HCT116 (cell line): ENCODE measurements at regions not wholly inside any gene's neighbourhood (a gene's known extent, or its start where the extent isn't known, plus 50 kb on each side); places are given as distances from the start of the nearest gene placed in this dataset.

ENCODE experiments used
- ATAC-seq: fragments of 200-7000 bp; cut with Tn5 transposase; 2 replicates; pipeline ENCODE4 v1.9.1; 2020; ENCODE audit warnings: mild to moderate bottlenecking, moderate library complexity
- BruUV-seq: library from RNA; stranded (reverse); fragments of 400-500 nt; replicated peaks from 2 replicates; lab custom pipeline; 2021; lab: Mats Ljungman, UMichigan
- CTCF ChIA-PET: fragments of 300-600 bp; sonication (Branson Sonifier 250); formaldehyde crosslinking; loops from one replicate; lab custom pipeline; 2021; ENCODE audit warnings: antibody characterized with exemption; lab: Charles Lee
- POLR2A ChIA-PET: fragments of 300-600, 350-600 bp; sonication (Branson Sonifier 250); formaldehyde crosslinking; loops from one replicate; lab custom pipeline; 2021; ENCODE audit warnings: antibody characterized with exemption; lab: Charles Lee
- RAD21 ChIA-PET, 2 experiments: fragments of 300-600 bp; sonication (Branson Sonifier 250); formaldehyde crosslinking; loops; one replicate each; lab custom pipeline; 2023; ENCODE audit warnings: low total read pairs in 2 of 2; ENCODE audit not compliant: uncharacterized antibody in 2 of 2, unreplicated experiment in 2 of 2, low non-redundant PET in 1 of 2; lab: Charles Lee
- DNase-seq: peaks from one replicate; pipeline ENCODE4 v3.0.0-alpha.2; 2010; ENCODE audit warnings: low read depth, low spot score
- H2AFZ ChIP-seq: fragments of 200-600 bp; shearing (Covaris generic), sonication (generic); 2 replicates; pipeline ENCODE4 v1.6.1; 2017; ENCODE audit warnings: low read depth, mixed run types, mixed read lengths, antibody characterized with exemption, low read length; ENCODE audit not compliant: poor library complexity, severe bottlenecking
- H3K27ac ChIP-seq: 2 replicates; pipeline ENCODE4 v1.5.1; 2012; ENCODE audit warnings: low read depth, low read length
- H3K27me3 ChIP-seq: fragments of 200-600 bp; sonication (generic); 2 replicates; pipeline ENCODE4 v1.6.1; 2016; ENCODE audit warnings: mixed run types, low read length, mixed read lengths; ENCODE audit not compliant: insufficient read depth
- H3K36me3 ChIP-seq, 2 experiments: fragments of 200-500 bp in 1 of 2; fragments of 200-600 bp in 1 of 2; sonication (Bioruptor generic) in 1 of 2; sonication (generic) in 1 of 2; 2 replicates each; pipeline versions ENCODE4 v1.5.1 to v1.6.1; 2014 to 2016; ENCODE audit warnings: low read length in 2 of 2, inconsistent platforms in 1 of 2, mixed read lengths in 1 of 2, mixed run types in 1 of 2; ENCODE audit not compliant: insufficient read depth in 2 of 2, control insufficient read depth in 1 of 2
- H3K4me1 ChIP-seq, 2 experiments: fragments of 200-600 bp in 1 of 2; sonication (generic) in 1 of 2; 2 replicates each; pipeline versions ENCODE4 v1.5.1 to v1.6.1; 2012 to 2017; ENCODE audit warnings: low read length in 2 of 2, inconsistent platforms in 1 of 2, mild to moderate bottlenecking in 1 of 2, mixed read lengths in 1 of 2, mixed run types in 1 of 2, moderate library complexity in 1 of 2; ENCODE audit not compliant: insufficient read depth in 2 of 2, control insufficient read depth in 1 of 2
- H3K4me2 ChIP-seq: fragments of 200-600 bp; sonication (generic); 2 replicates; pipeline ENCODE4 v1.6.1; 2017; ENCODE audit warnings: mixed run types, low read length, mixed read lengths
- H3K4me3 ChIP-seq, 2 experiments: fragments of 200-600 bp in 1 of 2; sonication (generic) in 1 of 2; replicated peaks in 1 of 2; 2 replicates each; pipeline ENCODE4 v1.5.1; 2011 to 2016; ENCODE audit warnings: low read length in 2 of 2, control low read depth in 1 of 2, low read depth in 1 of 2, mild to moderate bottlenecking in 1 of 2, mixed read lengths in 1 of 2, mixed run types in 1 of 2
- H3K79me2 ChIP-seq: fragments of 200-600 bp; sonication (generic); 2 replicates; pipeline ENCODE4 v1.6.1; 2017; ENCODE audit warnings: mild to moderate bottlenecking, mixed run types, low read length, moderate library complexity, mixed read lengths; ENCODE audit not compliant: insufficient read depth
- H3K9ac ChIP-seq: fragments of 200-600 bp; sonication (generic); 2 replicates; pipeline ENCODE4 v1.6.1; 2016; ENCODE audit warnings: low read length, mixed read lengths
- H3K9me2 ChIP-seq: fragments of 200-600 bp; sonication (generic), shearing (Covaris generic); 2 replicates; pipeline ENCODE4 v1.6.1; 2017; ENCODE audit warnings: mixed run types, mild to moderate bottlenecking, moderate library complexity; ENCODE audit not compliant: insufficient read depth
- H3K9me3 ChIP-seq, 2 experiments: fragments of 200-500 bp in 1 of 2; fragments of 200-600 bp in 1 of 2; sonication (Bioruptor generic) in 1 of 2; sonication (generic) in 1 of 2; 2 replicates each; pipeline ENCODE4 v1.6.1; 2014 to 2017; ENCODE audit warnings: low read length in 2 of 2, mixed read lengths in 2 of 2, inconsistent platforms in 1 of 2, low read depth in 1 of 2, mild to moderate bottlenecking in 1 of 2, mixed run types in 1 of 2, moderate library complexity in 1 of 2; ENCODE audit not compliant: control insufficient read depth in 1 of 2, insufficient read depth in 1 of 2
- H4K20me1 ChIP-seq: fragments of 200-600 bp; sonication (generic), shearing (Covaris generic); 2 replicates; pipeline ENCODE4 v1.6.1; 2017; ENCODE audit warnings: mixed run types, mild to moderate bottlenecking, moderate library complexity; ENCODE audit not compliant: insufficient read depth
- EGR1 ChIP-seq: IDR thresholded peaks from 2 replicates; pipeline ENCODE4 v1.6.1; 2012; ENCODE audit warnings: low read depth
- EZH2 ChIP-seq: fragments of 200-600 bp; sonication (generic); IDR thresholded peaks from 2 replicates; pipeline ENCODE4 v1.6.1; 2017; ENCODE audit warnings: antibody characterized with exemption, mixed run types
- EZH2phosphoT487 ChIP-seq: fragments of 200-600 bp; IDR thresholded peaks from 2 replicates; pipeline ENCODE4 v1.6.1; 2018; ENCODE audit warnings: antibody characterized with exemption, borderline replicate concordance
- FOSL1 ChIP-seq: IDR thresholded peaks from 2 replicates; pipeline ENCODE4 v1.6.1; 2012; ENCODE audit warnings: low read depth
- JUND ChIP-seq: IDR thresholded peaks from 2 replicates; pipeline ENCODE4 v1.6.1; 2012
- POLR2A ChIP-seq: IDR thresholded peaks from 2 replicates; pipeline ENCODE4 v1.7.0; 2011; ENCODE audit warnings: borderline replicate concordance; ENCODE audit not compliant: insufficient read depth, insufficient read length; ENCODE audit errors: extremely low read depth
- POLR2AphosphoS5 ChIP-seq: IDR thresholded peaks from 2 replicates; pipeline ENCODE4 v1.6.1; 2011; ENCODE audit warnings: mild to moderate bottlenecking, low read depth, low read length, moderate library complexity
- SRF ChIP-seq: IDR thresholded peaks from 2 replicates; pipeline ENCODE4 v1.6.1; 2012; ENCODE audit warnings: low read depth
- TCF7L2 ChIP-seq: IDR thresholded peaks from 2 replicates; pipeline ENCODE4 v1.7.0; 2011; ENCODE audit warnings: borderline replicate concordance, inconsistent platforms; ENCODE audit not compliant: insufficient read depth, insufficient read length; ENCODE audit errors: extremely low read depth
- intact Hi-C: fragments of 100-400 bp; cut with micrococcal nuclease; formaldehyde crosslinking; loops from 2 replicates; pipeline ENCODE4 v1.10.0; 2022
- TF ChIP-seq, protein P1 (sequence below): IDR thresholded peaks from 2 replicates; pipeline ENCODE4 v1.6.1; 2012; ENCODE audit warnings: low read depth
- TF ChIP-seq, protein P2 (sequence below), 3 experiments: fragments of 200-600 bp in 1 of 3; sonication (generic) in 1 of 3; IDR thresholded peaks in 2 of 3; conservative IDR thresholded peaks in 1 of 3; 2 replicates each; pipeline ENCODE4 v1.5.1; 2012 to 2017; ENCODE audit warnings: low read depth in 2 of 3, low read length in 2 of 3, antibody characterized with exemption in 1 of 3, borderline replicate concordance in 1 of 3, control low read depth in 1 of 3, mild to moderate bottlenecking in 1 of 3, mixed read lengths in 1 of 3, mixed run types in 1 of 3, moderate library complexity in 1 of 3; ENCODE audit not compliant: insufficient read depth in 1 of 3
- TF ChIP-seq, protein P3 (sequence below): IDR thresholded peaks from 2 replicates; pipeline ENCODE4 v1.6.1; 2012

DNA sequence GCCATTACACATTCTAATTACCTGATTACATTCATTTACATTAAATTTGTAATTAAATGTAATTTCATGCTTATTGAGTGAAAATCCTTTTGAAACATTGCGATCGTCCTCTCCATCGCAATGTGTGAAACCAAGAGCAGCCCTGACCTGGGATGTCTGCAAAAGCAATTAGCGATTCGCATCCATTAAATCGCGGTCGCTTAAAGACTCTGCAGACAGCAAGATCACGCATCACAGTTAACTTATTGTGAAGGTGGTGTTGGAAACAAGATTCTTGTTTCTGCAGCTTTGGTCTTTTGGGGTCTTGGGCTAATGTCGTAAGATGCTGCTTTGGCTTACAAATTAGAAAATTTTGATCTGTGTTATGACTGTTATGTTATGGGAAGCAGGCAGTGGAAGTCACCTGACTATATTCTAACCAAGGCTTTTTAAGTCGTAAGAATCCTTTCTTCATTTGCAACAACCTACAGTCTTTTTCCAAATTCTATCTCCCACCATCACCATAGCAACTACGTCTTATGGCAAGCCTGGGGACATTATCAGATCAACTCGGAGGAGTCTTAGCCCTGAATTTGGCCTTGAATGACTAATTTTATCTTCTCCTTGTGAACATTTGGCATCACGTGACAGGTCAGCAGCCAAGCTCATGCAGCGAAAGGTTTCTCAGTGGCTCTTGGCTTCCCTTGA lies 142.8 kb upstream of the SOX1 start:
- TF ChIP-seq, protein P1, sequence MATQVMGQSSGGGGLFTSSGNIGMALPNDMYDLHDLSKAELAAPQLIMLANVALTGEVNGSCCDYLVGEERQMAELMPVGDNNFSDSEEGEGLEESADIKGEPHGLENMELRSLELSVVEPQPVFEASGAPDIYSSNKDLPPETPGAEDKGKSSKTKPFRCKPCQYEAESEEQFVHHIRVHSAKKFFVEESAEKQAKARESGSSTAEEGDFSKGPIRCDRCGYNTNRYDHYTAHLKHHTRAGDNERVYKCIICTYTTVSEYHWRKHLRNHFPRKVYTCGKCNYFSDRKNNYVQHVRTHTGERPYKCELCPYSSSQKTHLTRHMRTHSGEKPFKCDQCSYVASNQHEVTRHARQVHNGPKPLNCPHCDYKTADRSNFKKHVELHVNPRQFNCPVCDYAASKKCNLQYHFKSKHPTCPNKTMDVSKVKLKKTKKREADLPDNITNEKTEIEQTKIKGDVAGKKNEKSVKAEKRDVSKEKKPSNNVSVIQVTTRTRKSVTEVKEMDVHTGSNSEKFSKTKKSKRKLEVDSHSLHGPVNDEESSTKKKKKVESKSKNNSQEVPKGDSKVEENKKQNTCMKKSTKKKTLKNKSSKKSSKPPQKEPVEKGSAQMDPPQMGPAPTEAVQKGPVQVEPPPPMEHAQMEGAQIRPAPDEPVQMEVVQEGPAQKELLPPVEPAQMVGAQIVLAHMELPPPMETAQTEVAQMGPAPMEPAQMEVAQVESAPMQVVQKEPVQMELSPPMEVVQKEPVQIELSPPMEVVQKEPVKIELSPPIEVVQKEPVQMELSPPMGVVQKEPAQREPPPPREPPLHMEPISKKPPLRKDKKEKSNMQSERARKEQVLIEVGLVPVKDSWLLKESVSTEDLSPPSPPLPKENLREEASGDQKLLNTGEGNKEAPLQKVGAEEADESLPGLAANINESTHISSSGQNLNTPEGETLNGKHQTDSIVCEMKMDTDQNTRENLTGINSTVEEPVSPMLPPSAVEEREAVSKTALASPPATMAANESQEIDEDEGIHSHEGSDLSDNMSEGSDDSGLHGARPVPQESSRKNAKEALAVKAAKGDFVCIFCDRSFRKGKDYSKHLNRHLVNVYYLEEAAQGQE, result no peak
- TF ChIP-seq POLR2A (no peak), POLR2AphosphoS5 (no peak), JUND (no peak), EGR1 (no peak), EZH2 (no peak), EZH2phosphoT487 (no peak), SRF (no peak), FOSL1 (no peak), TCF7L2 (no peak)
- TF ChIP-seq, protein P2, sequence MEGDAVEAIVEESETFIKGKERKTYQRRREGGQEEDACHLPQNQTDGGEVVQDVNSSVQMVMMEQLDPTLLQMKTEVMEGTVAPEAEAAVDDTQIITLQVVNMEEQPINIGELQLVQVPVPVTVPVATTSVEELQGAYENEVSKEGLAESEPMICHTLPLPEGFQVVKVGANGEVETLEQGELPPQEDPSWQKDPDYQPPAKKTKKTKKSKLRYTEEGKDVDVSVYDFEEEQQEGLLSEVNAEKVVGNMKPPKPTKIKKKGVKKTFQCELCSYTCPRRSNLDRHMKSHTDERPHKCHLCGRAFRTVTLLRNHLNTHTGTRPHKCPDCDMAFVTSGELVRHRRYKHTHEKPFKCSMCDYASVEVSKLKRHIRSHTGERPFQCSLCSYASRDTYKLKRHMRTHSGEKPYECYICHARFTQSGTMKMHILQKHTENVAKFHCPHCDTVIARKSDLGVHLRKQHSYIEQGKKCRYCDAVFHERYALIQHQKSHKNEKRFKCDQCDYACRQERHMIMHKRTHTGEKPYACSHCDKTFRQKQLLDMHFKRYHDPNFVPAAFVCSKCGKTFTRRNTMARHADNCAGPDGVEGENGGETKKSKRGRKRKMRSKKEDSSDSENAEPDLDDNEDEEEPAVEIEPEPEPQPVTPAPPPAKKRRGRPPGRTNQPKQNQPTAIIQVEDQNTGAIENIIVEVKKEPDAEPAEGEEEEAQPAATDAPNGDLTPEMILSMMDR (IDR thresholded peaks at IDR 0.05 in 2 of 3, conservative IDR thresholded peaks at IDR 0.05 in 1 of 3; ENCODE audit: borderline replicate concordance in 1 of 3, insufficient read depth in 1 of 3, low read depth in 2 of 3, low read length in 2 of 3), result no peak
- TF ChIP-seq, protein P3, sequence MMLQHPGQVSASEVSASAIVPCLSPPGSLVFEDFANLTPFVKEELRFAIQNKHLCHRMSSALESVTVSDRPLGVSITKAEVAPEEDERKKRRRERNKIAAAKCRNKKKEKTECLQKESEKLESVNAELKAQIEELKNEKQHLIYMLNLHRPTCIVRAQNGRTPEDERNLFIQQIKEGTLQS, result no peak
- no peak for ATAC-seq
- RAD21 ChIA-PET, result no interaction called here
- intact Hi-C loops, result no loop called here
- Histone ChIP-seq H4K20me1 (no peaks in the 10 kb centered on the region), H3K27ac (no peak overlapping the region), H3K79me2 (no peaks in the 10 kb centered on the region), H2AFZ (no peak overlapping the region), H3K36me3 (no peaks in the 10 kb centered on the region), H3K4me1 (no peaks in the 10 kb centered on the region), H3K9me3 (no peaks in the 10 kb centered on the region), H3K9ac (no peak overlapping the region), H3K27me3 (peaks cover 30% of the 10 kb centered on the region), H3K4me3 (no peak overlapping the region), H3K4me2 (no peak overlapping the region), H3K9me2 (no peaks in the 10 kb centered on the region)
- CTCF ChIA-PET, result no interaction called here
- no peak for DNase-seq
- BruUV-seq, result no TSS peak
- POLR2A ChIA-PET, result no interaction called here
